ENCODE measurements at regions not wholly inside any gene's neighbourhood (a gene's known extent, or its start where the extent isn't known, plus 50 kb on each side); places are given as distances from the start of the nearest gene placed in this dataset.

DNA sequence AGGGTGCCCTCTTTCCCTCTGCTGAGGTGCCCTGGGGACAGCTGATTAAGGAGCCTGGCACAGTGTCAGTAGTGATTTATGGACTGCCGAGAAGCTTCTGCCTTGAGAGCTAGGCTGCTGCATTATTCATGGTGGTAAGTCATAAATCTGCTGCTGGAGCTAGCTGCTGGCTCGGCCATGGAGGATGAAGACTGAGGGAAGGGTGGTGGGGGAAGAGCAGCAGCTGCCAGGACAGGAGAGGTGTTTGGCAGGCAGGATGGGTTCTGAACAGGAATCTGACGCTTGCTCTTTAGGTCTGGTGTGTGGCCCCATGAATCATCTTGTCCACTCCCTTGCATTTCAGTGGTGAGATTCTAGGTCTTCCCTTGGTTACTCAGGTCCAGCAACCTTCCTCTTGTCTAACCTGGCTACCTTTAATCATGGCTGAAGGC lies 296.3 kb downstream of the DYSF start:
- TF ChIP-seq, protein P1, sequence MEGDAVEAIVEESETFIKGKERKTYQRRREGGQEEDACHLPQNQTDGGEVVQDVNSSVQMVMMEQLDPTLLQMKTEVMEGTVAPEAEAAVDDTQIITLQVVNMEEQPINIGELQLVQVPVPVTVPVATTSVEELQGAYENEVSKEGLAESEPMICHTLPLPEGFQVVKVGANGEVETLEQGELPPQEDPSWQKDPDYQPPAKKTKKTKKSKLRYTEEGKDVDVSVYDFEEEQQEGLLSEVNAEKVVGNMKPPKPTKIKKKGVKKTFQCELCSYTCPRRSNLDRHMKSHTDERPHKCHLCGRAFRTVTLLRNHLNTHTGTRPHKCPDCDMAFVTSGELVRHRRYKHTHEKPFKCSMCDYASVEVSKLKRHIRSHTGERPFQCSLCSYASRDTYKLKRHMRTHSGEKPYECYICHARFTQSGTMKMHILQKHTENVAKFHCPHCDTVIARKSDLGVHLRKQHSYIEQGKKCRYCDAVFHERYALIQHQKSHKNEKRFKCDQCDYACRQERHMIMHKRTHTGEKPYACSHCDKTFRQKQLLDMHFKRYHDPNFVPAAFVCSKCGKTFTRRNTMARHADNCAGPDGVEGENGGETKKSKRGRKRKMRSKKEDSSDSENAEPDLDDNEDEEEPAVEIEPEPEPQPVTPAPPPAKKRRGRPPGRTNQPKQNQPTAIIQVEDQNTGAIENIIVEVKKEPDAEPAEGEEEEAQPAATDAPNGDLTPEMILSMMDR (IDR thresholded peaks at IDR 0.05; ENCODE audit: low read depth, low read length): no peak
- TF ChIP-seq EZH2phosphoT487 (IDR thresholded peaks at IDR 0.05; ENCODE audit: low read depth): no peak
